IPS-20b (cell line): ENCODE measurements at regions not wholly inside any gene's neighbourhood (a gene's known extent, or its start where the extent isn't known, plus 50 kb on each side); places are given as distances from the start of the nearest gene placed in this dataset.

ENCODE experiments used
- H3K27ac ChIP-seq: one replicate; pipeline ENCODE4 v1.5.1; 2013; ENCODE audit warnings: low read length
- H3K27me3 ChIP-seq: 2 replicates; pipeline ENCODE4 v1.6.1; 2013; ENCODE audit warnings: mild to moderate bottlenecking, low read length, inconsistent platforms; ENCODE audit not compliant: insufficient read depth
- H3K36me3 ChIP-seq: 2 replicates; pipeline ENCODE4 v1.6.1; 2013; ENCODE audit warnings: low read depth, mild to moderate bottlenecking, inconsistent platforms, low read length, moderate library complexity; ENCODE audit not compliant: insufficient read depth
- H3K4me1 ChIP-seq: 2 replicates; pipeline ENCODE4 v1.6.1; 2013; ENCODE audit warnings: mild to moderate bottlenecking, control low read depth, inconsistent platforms, low read length, moderate library complexity; ENCODE audit not compliant: insufficient read depth
- H3K4me3 ChIP-seq: 2 replicates; pipeline ENCODE4 v1.5.1; 2013; ENCODE audit warnings: mild to moderate bottlenecking, low read length, inconsistent platforms
- H3K9ac ChIP-seq: 2 replicates; pipeline ENCODE4 v1.6.1; 2013; ENCODE audit warnings: low read depth, mild to moderate bottlenecking, inconsistent platforms, low read length, moderate library complexity
- H3K9me3 ChIP-seq: 2 replicates; pipeline ENCODE4 v1.6.1; 2013; ENCODE audit warnings: mild to moderate bottlenecking, low read depth, low read length, inconsistent platforms; ENCODE audit not compliant: insufficient read depth

DNA sequence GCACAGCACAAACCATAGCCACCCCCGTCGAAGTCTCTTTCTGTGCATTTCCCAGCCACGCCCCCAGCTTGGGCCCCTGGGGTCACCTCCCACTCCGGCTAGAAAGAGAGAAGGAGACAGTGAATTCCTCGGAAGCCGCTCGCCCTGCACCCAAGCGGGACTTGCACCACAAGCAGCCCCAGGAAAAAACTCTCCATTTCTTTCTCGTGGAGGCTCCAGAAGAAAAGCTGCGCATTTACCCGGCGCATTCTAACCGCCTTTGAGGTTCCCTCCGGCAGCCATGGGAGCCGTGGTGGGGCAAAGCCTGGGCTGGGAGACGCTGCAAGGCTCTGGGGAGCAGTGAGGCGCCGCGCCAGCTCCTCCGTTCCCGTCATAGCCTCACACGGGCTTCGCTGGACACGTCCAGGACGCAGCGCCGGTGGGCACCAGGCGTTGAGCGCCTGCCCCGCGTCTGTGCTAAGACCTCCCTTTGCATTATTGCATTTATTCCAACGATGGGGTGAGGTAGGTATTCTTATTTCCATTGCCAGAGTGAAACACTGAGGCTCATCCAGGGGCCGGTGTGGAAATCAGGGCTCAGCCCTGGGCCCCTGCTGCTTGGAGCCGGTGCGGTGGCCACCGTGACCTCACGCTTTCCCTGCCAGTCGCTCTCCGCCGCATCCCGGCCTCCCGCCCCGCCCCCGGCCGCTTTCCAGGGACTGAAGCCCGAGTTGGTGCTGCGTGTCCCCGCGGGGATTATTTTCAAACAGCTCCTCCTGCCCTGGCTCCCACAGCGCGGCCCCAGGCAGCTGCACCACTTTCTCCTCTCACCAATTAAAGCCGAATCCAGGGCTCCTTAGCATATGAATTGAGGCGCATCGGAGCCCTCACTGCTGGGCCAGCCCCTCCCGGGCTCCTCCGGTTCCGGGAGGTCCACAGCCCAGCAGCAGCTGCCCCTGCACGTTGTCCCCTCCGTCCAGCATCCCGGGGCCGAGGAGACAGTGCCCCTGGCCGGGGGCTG, 148.3 kb upstream of the AFDN start:
- no peak overlapping the region for H3K27ac ChIP-seq
- peaks cover 15% of the 10 kb centered on the region; the same call in 1 of the 2 replicates for H3K4me1 ChIP-seq
- peak overlapping the region; percentile 55; the same call in 1 of the 2 replicates for H3K9ac ChIP-seq
- no peaks in the 10 kb centered on the region for H3K36me3 ChIP-seq
- no peaks in the 10 kb centered on the region for H3K9me3 ChIP-seq
- H3K27me3 ChIP-seq: peaks cover 54% of the 10 kb centered on the region
- peak overlapping the region; percentile 71 for H3K4me3 ChIP-seq

DNA sequence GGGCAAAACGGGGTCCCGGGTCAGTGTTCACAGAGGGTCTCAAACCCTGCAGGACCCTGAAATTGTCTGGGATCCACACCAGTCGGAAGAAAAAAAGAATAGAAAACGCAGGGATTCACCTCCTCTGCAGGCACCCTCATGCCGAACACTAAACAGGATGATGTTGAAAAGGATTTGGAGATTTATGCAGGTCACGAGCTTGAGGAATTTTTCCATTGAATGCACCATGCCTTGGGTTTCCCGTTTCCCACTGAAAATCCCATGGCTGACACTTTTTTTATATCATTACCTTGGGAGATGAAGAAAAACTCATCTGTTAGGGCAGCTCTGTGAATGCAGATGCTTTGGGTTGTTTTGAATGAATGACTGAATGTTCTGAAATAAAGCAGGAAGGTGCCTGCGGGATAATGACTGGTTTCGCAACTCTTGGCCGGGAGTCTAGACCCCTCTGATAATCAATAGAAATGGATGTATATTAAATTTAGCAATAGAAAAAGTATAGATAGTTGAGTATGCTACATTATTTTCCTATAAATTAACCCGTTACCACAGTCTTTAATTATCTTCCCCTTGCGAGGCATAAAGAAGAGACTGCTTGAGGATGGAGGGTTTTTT, 147.5 kb upstream of the AFDN start:
- peaks cover 54% of the 10 kb centered on the region for H3K27me3 ChIP-seq
- no peaks in the 10 kb centered on the region for H3K9me3 ChIP-seq
- peak overlapping the region; percentile 55; the same call in 1 of the 2 replicates for H3K9ac ChIP-seq
- peaks cover 15% of the 10 kb centered on the region; the same call in 1 of the 2 replicates for H3K4me1 ChIP-seq
- peak overlapping the region; percentile 71 for H3K4me3 ChIP-seq
- H3K27ac ChIP-seq: no peak overlapping the region
- no peaks in the 10 kb centered on the region for H3K36me3 ChIP-seq

DNA sequence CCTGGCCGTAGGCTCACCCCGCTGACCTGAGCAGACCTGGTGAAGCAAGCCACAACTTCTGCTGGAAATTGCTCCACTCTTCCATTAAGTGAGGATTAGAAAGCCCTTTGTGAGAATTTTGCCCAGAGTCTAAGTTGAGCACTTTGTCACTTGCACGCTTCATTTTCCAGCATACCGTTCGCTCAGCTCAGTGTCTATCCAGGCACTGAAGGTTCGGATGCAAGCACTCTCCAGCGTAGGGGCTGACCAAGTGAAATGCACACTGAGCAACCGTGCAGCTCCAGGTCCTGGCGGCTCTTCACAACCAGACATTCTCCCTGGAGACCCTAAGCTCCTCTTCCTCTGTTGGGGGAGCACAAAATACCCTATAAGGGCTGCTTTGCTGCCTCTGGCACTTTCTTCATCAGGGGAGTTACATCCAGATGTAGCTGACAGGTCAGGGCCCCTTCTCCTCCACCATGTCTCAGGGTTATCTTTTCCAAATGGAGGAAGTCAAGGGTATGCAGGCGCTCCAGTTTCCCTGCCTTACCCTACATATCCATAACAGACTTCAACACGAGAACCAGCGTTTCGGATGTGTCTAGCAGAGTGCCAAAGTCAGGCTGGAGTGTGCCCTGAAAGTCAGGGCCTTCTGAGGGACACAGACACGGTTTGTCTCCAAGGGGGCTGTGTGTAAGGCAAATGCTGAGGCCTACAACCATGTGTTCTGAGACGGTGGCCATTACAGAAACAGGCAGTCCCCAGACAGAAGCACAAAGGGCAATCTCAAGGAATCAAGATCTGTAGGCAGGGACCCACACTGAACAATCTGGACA, 146.7 kb upstream of the AFDN start:
- H3K27me3 ChIP-seq: peaks cover 54% of the 10 kb centered on the region
- H3K4me1 ChIP-seq: peaks cover 15% of the 10 kb centered on the region; the same call in 1 of the 2 replicates
- H3K9me3 ChIP-seq: no peaks in the 10 kb centered on the region
- no peak overlapping the region for H3K4me3 ChIP-seq
- H3K9ac ChIP-seq: no peak overlapping the region; the same call in 1 of the 2 replicates
- H3K36me3 ChIP-seq: no peaks in the 10 kb centered on the region
- H3K27ac ChIP-seq: no peak overlapping the region

GRCh38 chr6:167680605-167681149, 146.0 kb upstream of the AFDN start:
- H3K4me1 ChIP-seq: peaks cover 18% of the 10 kb centered on the region; the same call in 1 of the 2 replicates
- H3K4me3 ChIP-seq: no peak overlapping the region
- no peak overlapping the region for H3K27ac ChIP-seq
- H3K36me3 ChIP-seq: no peaks in the 10 kb centered on the region
- no peak overlapping the region for H3K9ac ChIP-seq
- H3K9me3 ChIP-seq: no peaks in the 10 kb centered on the region
- H3K27me3 ChIP-seq: peaks cover 54% of the 10 kb centered on the region

DNA sequence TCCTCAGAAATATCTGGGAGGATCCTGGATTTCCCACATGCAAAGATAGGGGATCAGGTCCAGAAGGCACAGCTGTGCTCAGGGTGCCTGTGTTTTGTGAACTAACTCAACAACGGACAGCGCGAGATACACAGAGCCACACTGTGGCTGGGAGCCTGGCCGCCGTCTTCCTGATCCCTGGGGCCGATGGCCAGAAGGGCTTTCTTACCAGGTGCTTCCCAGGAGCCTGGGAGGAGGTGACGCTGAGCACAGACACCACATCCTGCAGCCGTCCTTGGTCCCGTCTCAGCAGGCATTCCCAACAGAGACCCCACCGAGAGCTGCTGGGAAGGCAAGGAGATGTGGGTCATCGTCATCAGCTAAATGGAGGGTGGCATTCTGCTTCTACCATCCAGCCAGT, 144.6 kb upstream of the AFDN start:
- H3K9me3 ChIP-seq: no peaks in the 10 kb centered on the region
- H3K27ac ChIP-seq: no peak overlapping the region
- H3K4me1 ChIP-seq: peaks cover 16% of the 10 kb centered on the region; the same call in 1 of the 2 replicates
- no peak overlapping the region for H3K4me3 ChIP-seq
- no peak overlapping the region for H3K9ac ChIP-seq
- H3K27me3 ChIP-seq: peaks cover 47% of the 10 kb centered on the region
- H3K36me3 ChIP-seq: no peaks in the 10 kb centered on the region

GRCh38 chr6:167682546-167683027, 144.1 kb upstream of the AFDN start:
- Histone ChIP-seq H3K27me3 (peaks cover 42% of the 10 kb centered on the region), H3K27ac (no peak overlapping the region), H3K4me1 (peaks cover 11% of the 10 kb centered on the region; the same call in 1 of the 2 replicates), H3K4me3 (no peak overlapping the region), H3K9me3 (no peaks in the 10 kb centered on the region), H3K36me3 (no peaks in the 10 kb centered on the region), H3K9ac (no peak overlapping the region)

- H3K4me1 ChIP-seq: peaks cover 7% of the 10 kb centered on the region; the same call in 1 of the 2 replicates
- H3K9ac ChIP-seq: no peak overlapping the region
- H3K4me3 ChIP-seq: no peak overlapping the region
- H3K36me3 ChIP-seq: no peaks in the 10 kb centered on the region
- no peak overlapping the region for H3K27ac ChIP-seq
- no peaks in the 10 kb centered on the region for H3K9me3 ChIP-seq
- H3K27me3 ChIP-seq: peaks cover 35% of the 10 kb centered on the region
These were observed 143.5 kb upstream of the AFDN start for GRCh38 chr6:167683028-167683862.

- no peak overlapping the region for H3K4me3 ChIP-seq
- H3K36me3 ChIP-seq: no peaks in the 10 kb centered on the region
- no peak overlapping the region for H3K9ac ChIP-seq
- no peak overlapping the region for H3K27ac ChIP-seq
- no peaks in the 10 kb centered on the region for H3K9me3 ChIP-seq
- peaks cover 3% of the 10 kb centered on the region; the same call in 1 of the 2 replicates for H3K4me1 ChIP-seq
- H3K27me3 ChIP-seq: peaks cover 26% of the 10 kb centered on the region
These were observed 142.2 kb upstream of the AFDN start for GRCh38 chr6:167684276-167685104.

DNA sequence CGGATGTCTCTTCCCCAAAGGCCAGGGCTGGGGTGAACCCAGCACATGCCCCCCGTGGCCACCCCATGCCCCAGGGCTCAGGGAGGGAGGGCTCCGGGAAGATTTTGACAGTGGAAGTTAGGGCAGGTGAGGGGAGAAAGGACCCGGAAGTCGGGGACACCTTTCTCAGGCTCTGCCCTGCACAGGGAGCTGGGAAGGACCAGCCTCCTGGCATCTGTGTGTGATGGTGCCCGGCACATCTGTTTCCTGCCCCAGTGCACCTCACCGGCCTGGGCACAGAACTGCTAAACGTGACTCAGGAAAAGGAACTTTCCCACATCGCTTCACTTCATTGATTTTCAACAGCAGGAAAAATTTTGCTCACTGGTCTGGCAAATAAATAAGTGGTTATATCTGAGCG, 141.1 kb upstream of the AFDN start:
- Histone ChIP-seq H3K9ac (no peak overlapping the region), H3K4me3 (no peak overlapping the region)

More for the DNA sequence above, 141.1 kb upstream of the AFDN start:
- H3K36me3 ChIP-seq: no peaks in the 10 kb centered on the region
- peaks cover 3% of the 10 kb centered on the region; the same call in 1 of the 2 replicates for H3K4me1 ChIP-seq
- H3K27ac ChIP-seq: no peak overlapping the region
- no peaks in the 10 kb centered on the region for H3K9me3 ChIP-seq
- H3K27me3 ChIP-seq: peaks cover 14% of the 10 kb centered on the region
